ENCODE measurements at regions not wholly inside any gene's neighbourhood (a gene's known extent, or its start where the extent isn't known, plus 50 kb on each side); places are given as distances from the start of the nearest gene placed in this dataset.

- intact Hi-C loops (cut with DNase I), result no loop called here
- DNase-seq (ENCODE audit: extremely low spot score), result peak; percentile 80
- Histone ChIP-seq H3K4me1 (no peaks in the 10 kb centered on the region), H3K36me3 (no peaks in the 10 kb centered on the region), H3K27ac (replicated peaks in 1 of 4) (no peak overlapping the region), H3K4me3 (no peak overlapping the region), H3K9me3 (no peaks in the 10 kb centered on the region), H3K27me3 (no peaks in the 10 kb centered on the region)
- TF ChIP-seq POLR2A (IDR thresholded peaks at IDR 0.05; ENCODE audit: low read depth) (no peak), POLR2AphosphoS5 (IDR thresholded peaks at IDR 0.05) (no peak), EP300 (IDR thresholded peaks at IDR 0.05) (no peak), CTCF (IDR thresholded peaks at IDR 0.05) (no peak)
- 74% methylated on average over 9 of the region's 9 CpGs for WGBS
Measured at GRCh38 chr17:13746404-13746803, 144.7 kb upstream of the HS3ST3A1 start.

GRCh38 chr17:13749166-13749890 is 147.6 kb upstream of the HS3ST3A1 start:
- Histone ChIP-seq H3K27ac (replicated peaks in 1 of 4) (no peak overlapping the region), H3K36me3 (no peaks in the 10 kb centered on the region), H3K4me3 (no peak overlapping the region), H3K9me3 (no peaks in the 10 kb centered on the region), H3K27me3 (no peaks in the 10 kb centered on the region), H3K4me1 (no peaks in the 10 kb centered on the region)
- no peak for DNase-seq (ENCODE audit: extremely low spot score)
- TF ChIP-seq CTCF (IDR thresholded peaks at IDR 0.05) (no peak), EP300 (IDR thresholded peaks at IDR 0.05) (no peak), POLR2A (IDR thresholded peaks at IDR 0.05; ENCODE audit: low read depth) (no peak), POLR2AphosphoS5 (IDR thresholded peaks at IDR 0.05) (no peak)
- intact Hi-C loops (cut with DNase I), result no loop called here
- 79% methylated on average over 5 of the region's 5 CpGs for WGBS

GRCh38 chr17:13749891-13750235 is 148.1 kb upstream of the HS3ST3A1 start:
- DNase-seq (ENCODE audit: extremely low spot score), result no peak
- Histone ChIP-seq H3K4me3 (no peak overlapping the region), H3K9me3 (no peaks in the 10 kb centered on the region), H3K27me3 (no peaks in the 10 kb centered on the region), H3K36me3 (no peaks in the 10 kb centered on the region), H3K27ac (replicated peaks in 1 of 4) (no peak overlapping the region), H3K4me1 (no peaks in the 10 kb centered on the region)
- 26% methylated on average over 1 of the region's 1 CpG for WGBS
- TF ChIP-seq EP300 (IDR thresholded peaks at IDR 0.05), result no peak
- TF ChIP-seq CTCF (IDR thresholded peaks at IDR 0.05), result no peak
- no peak for TF ChIP-seq POLR2A (IDR thresholded peaks at IDR 0.05; ENCODE audit: low read depth)
- TF ChIP-seq POLR2AphosphoS5 (IDR thresholded peaks at IDR 0.05), result no peak
- intact Hi-C loops (cut with DNase I), result no loop called here

GRCh38 chr17:13750816-13751793 is 149.4 kb upstream of the HS3ST3A1 start:
- intact Hi-C loops (cut with DNase I), result no loop called here
- no peaks in the 10 kb centered on the region for H3K4me1 ChIP-seq
- no peaks in the 10 kb centered on the region for H3K36me3 ChIP-seq
- 60% methylated on average over 12 of the region's 12 CpGs for WGBS
- no peak overlapping the region for H3K4me3 ChIP-seq
- H3K27ac ChIP-seq (replicated peaks in 1 of 4), result no peak overlapping the region
- H3K9me3 ChIP-seq, result no peaks in the 10 kb centered on the region
- H3K27me3 ChIP-seq, result no peaks in the 10 kb centered on the region
- DNase-seq (ENCODE audit: extremely low spot score), result no peak
- TF ChIP-seq CTCF (IDR thresholded peaks at IDR 0.05), result no peak
- TF ChIP-seq POLR2AphosphoS5 (IDR thresholded peaks at IDR 0.05), result no peak
- no peak for TF ChIP-seq EP300 (IDR thresholded peaks at IDR 0.05)
- TF ChIP-seq POLR2A (IDR thresholded peaks at IDR 0.05; ENCODE audit: low read depth), result no peak

Data from esophagus muscularis mucosa (tissue), 4 donors.